GM23338 (cell line): ENCODE measurements at regions not wholly inside any gene's neighbourhood (a gene's known extent, or its start where the extent isn't known, plus 50 kb on each side); places are given as distances from the start of the nearest gene placed in this dataset.

ENCODE experiments used
- ATAC-seq: fragments of 200-7000 bp; cut with Tn5 transposase; 3 replicates; pipeline ENCODE4 v1.9.1; 2020
- DNase-seq: peaks from one replicate; pipeline ENCODE4 v3.0.0-alpha.2; 2015; ENCODE audit warnings: low spot score
- H2AFZ ChIP-seq: fragments of 200-600 bp; sonication (generic); 2 replicates; pipeline ENCODE4 v1.8.0; 2016; ENCODE audit warnings: antibody characterized with exemption, mild to moderate bottlenecking, moderate library complexity
- H3F3A ChIP-seq: fragments of 200-600 bp; sonication (generic); replicated peaks from 2 replicates; pipeline ENCODE4 v1.8.0; 2017; ENCODE audit warnings: antibody characterized with exemption, mixed run types, low read depth
- H3K27ac ChIP-seq: fragments of 200-600 bp; sonication (generic); 2 replicates; pipeline ENCODE4 v1.6.1; 2016; ENCODE audit warnings: low read depth
- H3K27me3 ChIP-seq: fragments of 200-600 bp; sonication (generic); 2 replicates; pipeline ENCODE4 v1.8.0; 2016; ENCODE audit warnings: mild to moderate bottlenecking, mixed run types, moderate library complexity; ENCODE audit not compliant: insufficient read depth
- H3K36me3 ChIP-seq: fragments of 200-600 bp; sonication (generic); 2 replicates; pipeline ENCODE4 v1.8.0; 2016; ENCODE audit warnings: mild to moderate bottlenecking; ENCODE audit not compliant: insufficient read depth
- H3K4me1 ChIP-seq: fragments of 200-600 bp; sonication (generic); 2 replicates; pipeline ENCODE4 v1.8.0; 2016; ENCODE audit warnings: mild to moderate bottlenecking, moderate library complexity; ENCODE audit not compliant: insufficient read depth
- H3K4me2 ChIP-seq: fragments of 200-600 bp; sonication (generic); 2 replicates; pipeline ENCODE4 v1.7.1; 2017; ENCODE audit warnings: mixed run types
- H3K4me3 ChIP-seq: fragments of 200-600 bp; sonication (generic); 2 replicates; pipeline ENCODE4 v1.6.1; 2016; ENCODE audit warnings: mixed run types
- H3K79me2 ChIP-seq: fragments of 200-600 bp; sonication (generic); replicated peaks from 2 replicates; pipeline ENCODE4 v1.8.0; 2017; ENCODE audit warnings: mild to moderate bottlenecking; ENCODE audit not compliant: insufficient read depth
- H3K9me2 ChIP-seq: fragments of 200-600 bp; sonication (generic); 2 replicates; pipeline ENCODE4 v1.8.0; 2017; ENCODE audit not compliant: insufficient read depth
- H4K20me1 ChIP-seq: fragments of 200-600 bp; sonication (generic); replicated peaks from 2 replicates; pipeline ENCODE4 v1.8.0; 2017; ENCODE audit warnings: mild to moderate bottlenecking; ENCODE audit not compliant: insufficient read depth
- H3K27ac Mint-ChIP-seq: 2 replicates; pipeline ENCODE4 v1.8.0; 2020; ENCODE audit warnings: inconsistent platforms, mild to moderate bottlenecking, moderate library complexity, mixed read lengths
- H3K27me3 Mint-ChIP-seq: 3 replicates; pipeline ENCODE4 v1.8.0; 2022; ENCODE audit warnings: low read depth, mild to moderate bottlenecking, moderate library complexity, mixed read lengths, inconsistent platforms; ENCODE audit not compliant: insufficient read depth, poor library complexity
- H3K36me3 Mint-ChIP-seq: 3 replicates; pipeline ENCODE4 v1.8.0; 2021; ENCODE audit warnings: low read depth, mild to moderate bottlenecking, inconsistent platforms, moderate library complexity, mixed read lengths
- H3K4me1 Mint-ChIP-seq: 3 replicates; pipeline ENCODE4 v1.8.0; 2020; ENCODE audit warnings: mild to moderate bottlenecking, inconsistent platforms, mixed read lengths
- H3K4me3 Mint-ChIP-seq: 3 replicates; pipeline ENCODE4 v1.8.0; 2021; ENCODE audit warnings: moderate library complexity, mild to moderate bottlenecking, inconsistent platforms, mixed read lengths
- H3K9me3 Mint-ChIP-seq: 3 replicates; pipeline ENCODE4 v1.8.0; 2020; ENCODE audit warnings: moderate library complexity, mild to moderate bottlenecking, inconsistent platforms, mixed read lengths
- POLR2AphosphoS5 ChIP-seq: IDR thresholded peaks from 2 replicates; pipeline ENCODE4 v1.6.1; 2016; ENCODE audit warnings: antibody characterized with exemption, low read depth
- STAT1 ChIP-seq: IDR thresholded peaks from one replicate; pipeline ENCODE4 v1.6.1; 2016; ENCODE audit warnings: antibody characterized with exemption; ENCODE audit not compliant: unreplicated experiment
- TF ChIP-seq, protein P1 (sequence below): IDR thresholded peaks from one replicate; pipeline ENCODE4 v1.6.1; 2018; ENCODE audit warnings: antibody characterized with exemption; ENCODE audit not compliant: unreplicated experiment
- TF ChIP-seq, protein P2 (sequence below): fragments of 250-450 bp; sonication (Bioruptor Pico); IDR thresholded peaks from 2 replicates; pipeline ENCODE4 v1.5.0; 2020; ENCODE audit warnings: mild to moderate bottlenecking, moderate library complexity

DNA sequence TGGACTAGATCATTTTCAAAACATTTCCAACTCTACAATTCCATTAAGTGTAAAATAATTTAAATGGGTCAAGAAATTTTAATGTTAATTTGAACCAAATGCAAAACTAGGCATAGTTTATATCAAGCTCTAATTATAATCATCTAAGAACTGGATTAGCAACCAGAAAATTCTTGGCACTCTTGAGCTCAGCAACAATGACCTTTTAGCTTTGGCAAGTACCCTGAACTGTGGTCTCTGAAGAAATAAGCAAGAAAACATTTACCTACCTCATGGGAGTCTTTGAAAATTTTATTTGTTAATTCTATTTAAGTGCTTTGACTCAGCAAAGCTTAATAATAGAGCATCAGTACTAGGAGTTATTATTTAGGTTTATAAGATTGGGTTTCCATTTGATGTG is 313.2 kb downstream of the SATB2 start:
- Mint-ChIP-seq H3K36me3 (peaks cover 10% of the 10 kb centered on the region; the same call in 1 of the 3 replicates), H3K4me1 (no peaks in the 10 kb centered on the region)

DNA sequence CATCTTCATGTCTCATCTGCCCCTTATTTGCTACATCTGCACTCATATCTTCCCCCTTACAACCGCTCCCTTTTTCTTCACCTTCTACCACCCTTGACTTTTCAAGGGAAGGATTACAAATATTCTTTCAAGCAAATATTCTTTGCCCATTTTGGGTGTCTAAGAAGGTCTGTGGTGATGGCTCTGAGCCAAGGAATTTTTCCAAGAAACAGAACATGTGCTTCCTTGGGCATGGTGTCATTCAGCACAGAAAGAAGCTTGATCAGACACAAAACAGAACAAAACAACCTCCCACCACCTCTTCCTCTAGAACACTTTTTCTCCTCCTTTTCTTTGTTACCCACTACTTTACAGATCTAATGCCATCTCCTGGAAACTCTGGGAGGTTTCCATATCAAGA is 313.7 kb downstream of the SATB2 start:
- Histone ChIP-seq H3K4me2 (no peak overlapping the region), H3K36me3 (no peaks in the 10 kb centered on the region), H3K27ac (no peak overlapping the region), H3F3A (no peaks in the 10 kb centered on the region), H3K4me3 (no peak overlapping the region), H3K4me1 (no peaks in the 10 kb centered on the region), H2AFZ (no peak overlapping the region), H3K27me3 (no peaks in the 10 kb centered on the region), H3K79me2 (no peaks in the 10 kb centered on the region), H4K20me1 (no peaks in the 10 kb centered on the region), H3K9me2 (peaks cover 11% of the 10 kb centered on the region; the same call in 1 of the 2 replicates)
- Mint-ChIP-seq H3K36me3 (peaks cover 10% of the 10 kb centered on the region; the same call in 1 of the 3 replicates), H3K9me3 (peaks cover 8% of the 10 kb centered on the region), H3K4me1 (no peaks in the 10 kb centered on the region), H3K27ac (no peak overlapping the region), H3K4me3 (no peak overlapping the region), H3K27me3 (no peaks in the 10 kb centered on the region)
- ATAC-seq: no peak
- DNase-seq: no peak
- TF ChIP-seq, protein P1, sequence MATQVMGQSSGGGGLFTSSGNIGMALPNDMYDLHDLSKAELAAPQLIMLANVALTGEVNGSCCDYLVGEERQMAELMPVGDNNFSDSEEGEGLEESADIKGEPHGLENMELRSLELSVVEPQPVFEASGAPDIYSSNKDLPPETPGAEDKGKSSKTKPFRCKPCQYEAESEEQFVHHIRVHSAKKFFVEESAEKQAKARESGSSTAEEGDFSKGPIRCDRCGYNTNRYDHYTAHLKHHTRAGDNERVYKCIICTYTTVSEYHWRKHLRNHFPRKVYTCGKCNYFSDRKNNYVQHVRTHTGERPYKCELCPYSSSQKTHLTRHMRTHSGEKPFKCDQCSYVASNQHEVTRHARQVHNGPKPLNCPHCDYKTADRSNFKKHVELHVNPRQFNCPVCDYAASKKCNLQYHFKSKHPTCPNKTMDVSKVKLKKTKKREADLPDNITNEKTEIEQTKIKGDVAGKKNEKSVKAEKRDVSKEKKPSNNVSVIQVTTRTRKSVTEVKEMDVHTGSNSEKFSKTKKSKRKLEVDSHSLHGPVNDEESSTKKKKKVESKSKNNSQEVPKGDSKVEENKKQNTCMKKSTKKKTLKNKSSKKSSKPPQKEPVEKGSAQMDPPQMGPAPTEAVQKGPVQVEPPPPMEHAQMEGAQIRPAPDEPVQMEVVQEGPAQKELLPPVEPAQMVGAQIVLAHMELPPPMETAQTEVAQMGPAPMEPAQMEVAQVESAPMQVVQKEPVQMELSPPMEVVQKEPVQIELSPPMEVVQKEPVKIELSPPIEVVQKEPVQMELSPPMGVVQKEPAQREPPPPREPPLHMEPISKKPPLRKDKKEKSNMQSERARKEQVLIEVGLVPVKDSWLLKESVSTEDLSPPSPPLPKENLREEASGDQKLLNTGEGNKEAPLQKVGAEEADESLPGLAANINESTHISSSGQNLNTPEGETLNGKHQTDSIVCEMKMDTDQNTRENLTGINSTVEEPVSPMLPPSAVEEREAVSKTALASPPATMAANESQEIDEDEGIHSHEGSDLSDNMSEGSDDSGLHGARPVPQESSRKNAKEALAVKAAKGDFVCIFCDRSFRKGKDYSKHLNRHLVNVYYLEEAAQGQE: no peak
- no peak for TF ChIP-seq POLR2AphosphoS5

More for the DNA sequence above, 313.2 kb downstream of the SATB2 start:
- H3K4me3 Mint-ChIP-seq: no peak overlapping the region
- H3K27ac ChIP-seq: no peak overlapping the region
- H3K27me3 Mint-ChIP-seq: no peaks in the 10 kb centered on the region
- H3K4me1 ChIP-seq: no peaks in the 10 kb centered on the region
- H3K27me3 ChIP-seq: no peaks in the 10 kb centered on the region
- H3F3A ChIP-seq: no peaks in the 10 kb centered on the region
- no peak for TF ChIP-seq STAT1
- TF ChIP-seq, protein P2, sequence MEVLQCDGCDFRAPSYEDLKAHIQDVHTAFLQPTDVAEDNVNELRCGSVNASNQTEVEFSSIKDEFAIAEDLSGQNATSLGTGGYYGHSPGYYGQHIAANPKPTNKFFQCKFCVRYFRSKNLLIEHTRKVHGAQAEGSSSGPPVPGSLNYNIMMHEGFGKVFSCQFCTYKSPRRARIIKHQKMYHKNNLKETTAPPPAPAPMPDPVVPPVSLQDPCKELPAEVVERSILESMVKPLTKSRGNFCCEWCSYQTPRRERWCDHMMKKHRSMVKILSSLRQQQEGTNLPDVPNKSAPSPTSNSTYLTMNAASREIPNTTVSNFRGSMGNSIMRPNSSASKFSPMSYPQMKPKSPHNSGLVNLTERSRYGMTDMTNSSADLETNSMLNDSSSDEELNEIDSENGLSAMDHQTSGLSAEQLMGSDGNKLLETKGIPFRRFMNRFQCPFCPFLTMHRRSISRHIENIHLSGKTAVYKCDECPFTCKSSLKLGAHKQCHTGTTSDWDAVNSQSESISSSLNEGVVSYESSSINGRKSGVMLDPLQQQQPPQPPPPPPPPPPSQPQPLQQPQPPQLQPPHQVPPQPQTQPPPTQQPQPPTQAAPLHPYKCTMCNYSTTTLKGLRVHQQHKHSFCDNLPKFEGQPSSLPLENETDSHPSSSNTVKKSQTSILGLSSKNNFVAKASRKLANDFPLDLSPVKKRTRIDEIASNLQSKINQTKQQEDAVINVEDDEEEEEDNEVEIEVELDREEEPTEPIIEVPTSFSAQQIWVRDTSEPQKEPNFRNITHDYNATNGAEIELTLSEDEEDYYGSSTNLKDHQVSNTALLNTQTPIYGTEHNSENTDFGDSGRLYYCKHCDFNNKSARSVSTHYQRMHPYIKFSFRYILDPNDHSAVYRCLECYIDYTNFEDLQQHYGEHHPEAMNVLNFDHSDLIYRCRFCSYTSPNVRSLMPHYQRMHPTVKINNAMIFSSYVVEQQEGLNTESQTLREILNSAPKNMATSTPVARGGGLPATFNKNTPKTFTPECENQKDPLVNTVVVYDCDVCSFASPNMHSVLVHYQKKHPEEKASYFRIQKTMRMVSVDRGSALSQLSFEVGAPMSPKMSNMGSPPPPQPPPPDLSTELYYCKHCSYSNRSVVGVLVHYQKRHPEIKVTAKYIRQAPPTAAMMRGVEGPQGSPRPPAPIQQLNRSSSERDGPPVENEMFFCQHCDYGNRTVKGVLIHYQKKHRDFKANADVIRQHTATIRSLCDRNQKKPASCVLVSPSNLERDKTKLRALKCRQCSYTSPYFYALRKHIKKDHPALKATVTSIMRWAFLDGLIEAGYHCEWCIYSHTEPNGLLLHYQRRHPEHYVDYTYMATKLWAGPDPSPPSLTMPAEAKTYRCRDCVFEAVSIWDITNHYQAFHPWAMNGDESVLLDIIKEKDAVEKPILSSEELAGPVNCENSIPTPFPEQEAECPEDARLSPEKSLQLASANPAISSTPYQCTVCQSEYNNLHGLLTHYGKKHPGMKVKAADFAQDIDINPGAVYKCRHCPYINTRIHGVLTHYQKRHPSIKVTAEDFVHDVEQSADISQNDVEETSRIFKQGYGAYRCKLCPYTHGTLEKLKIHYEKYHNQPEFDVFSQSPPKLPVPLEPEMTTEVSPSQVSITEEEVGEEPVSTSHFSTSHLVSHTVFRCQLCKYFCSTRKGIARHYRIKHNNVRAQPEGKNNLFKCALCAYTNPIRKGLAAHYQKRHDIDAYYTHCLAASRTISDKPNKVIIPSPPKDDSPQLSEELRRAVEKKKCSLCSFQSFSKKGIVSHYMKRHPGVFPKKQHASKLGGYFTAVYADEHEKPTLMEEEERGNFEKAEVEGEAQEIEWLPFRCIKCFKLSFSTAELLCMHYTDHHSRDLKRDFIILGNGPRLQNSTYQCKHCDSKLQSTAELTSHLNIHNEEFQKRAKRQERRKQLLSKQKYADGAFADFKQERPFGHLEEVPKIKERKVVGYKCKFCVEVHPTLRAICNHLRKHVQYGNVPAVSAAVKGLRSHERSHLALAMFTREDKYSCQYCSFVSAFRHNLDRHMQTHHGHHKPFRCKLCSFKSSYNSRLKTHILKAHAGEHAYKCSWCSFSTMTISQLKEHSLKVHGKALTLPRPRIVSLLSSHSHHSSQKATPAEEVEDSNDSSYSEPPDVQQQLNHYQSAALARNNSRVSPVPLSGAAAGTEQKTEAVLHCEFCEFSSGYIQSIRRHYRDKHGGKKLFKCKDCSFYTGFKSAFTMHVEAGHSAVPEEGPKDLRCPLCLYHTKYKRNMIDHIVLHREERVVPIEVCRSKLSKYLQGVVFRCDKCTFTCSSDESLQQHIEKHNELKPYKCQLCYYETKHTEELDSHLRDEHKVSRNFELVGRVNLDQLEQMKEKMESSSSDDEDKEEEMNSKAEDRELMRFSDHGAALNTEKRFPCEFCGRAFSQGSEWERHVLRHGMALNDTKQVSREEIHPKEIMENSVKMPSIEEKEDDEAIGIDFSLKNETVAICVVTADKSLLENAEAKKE (CRISPR knock-in tag): no peak
- H3K4me3 ChIP-seq: no peak overlapping the region
- no peak overlapping the region for H3K4me2 ChIP-seq
- DNase-seq: no peak
- no peaks in the 10 kb centered on the region for H4K20me1 ChIP-seq
- ATAC-seq: no peak
- H2AFZ ChIP-seq: no peak overlapping the region
- H3K9me2 ChIP-seq: peaks cover 11% of the 10 kb centered on the region; the same call in 1 of the 2 replicates
- H3K36me3 ChIP-seq: no peaks in the 10 kb centered on the region
- no peak overlapping the region for H3K27ac Mint-ChIP-seq
- no peaks in the 10 kb centered on the region for H3K79me2 ChIP-seq
- peaks cover 8% of the 10 kb centered on the region for H3K9me3 Mint-ChIP-seq
